MM.1S (cell line): ENCODE measurements at regions not wholly inside any gene's neighbourhood (a gene's known extent, or its start where the extent isn't known, plus 50 kb on each side); places are given as distances from the start of the nearest gene placed in this dataset.
"Not testable (repeated sequence)": the region's sequence is repeated elsewhere in the genome, so short reads cannot be mapped to it uniquely, and the experiment has no call there.

Experiments used
- DNase-seq: peaks from one replicate; pipeline ENCODE4 v3.0.0-alpha.2; 2015
- H2AFZ ChIP-seq: fragments of 300-600 bp; sonication (generic); 2 replicates; pipeline ENCODE4 v1.6.0; 2016; ENCODE audit warnings: antibody characterized with exemption, low read length
- H3F3A ChIP-seq: fragments of 300-600 bp; sonication (generic); 2 replicates; pipeline ENCODE4 v1.6.1; 2016; ENCODE audit warnings: mild to moderate bottlenecking, antibody characterized with exemption, low read length, moderate library complexity, mixed read lengths; ENCODE audit not compliant: insufficient read depth
- H3K27ac ChIP-seq: fragments of 300-600 bp; sonication (generic); 2 replicates; pipeline ENCODE4 v1.5.1; 2016; ENCODE audit warnings: mild to moderate bottlenecking, low read length
- H3K27me3 ChIP-seq: fragments of 300-600 bp; sonication (generic); replicated peaks from 2 replicates; pipeline ENCODE4 v1.6.0; 2016; ENCODE audit warnings: low read length; ENCODE audit not compliant: insufficient read depth
- H3K36me3 ChIP-seq: fragments of 300-600 bp; sonication (generic); replicated peaks from 2 replicates; pipeline ENCODE4 v1.6.1; 2016; ENCODE audit warnings: mild to moderate bottlenecking, low read length, mixed read lengths; ENCODE audit not compliant: insufficient read depth
- H3K4me1 ChIP-seq: fragments of 300-600 bp; sonication (generic); 2 replicates; pipeline ENCODE4 v1.6.1; 2016; ENCODE audit warnings: low read length, mixed read lengths
- H3K4me2 ChIP-seq: fragments of 300-600 bp; sonication (generic); 2 replicates; pipeline ENCODE4 v1.6.0; 2016; ENCODE audit warnings: low read depth, low read length
- H3K4me3 ChIP-seq: fragments of 300-600 bp; sonication (generic); 2 replicates; pipeline ENCODE4 v1.5.1; 2016; ENCODE audit warnings: low read length, mixed read lengths
- H3K79me2 ChIP-seq: fragments of 300-600 bp; sonication (generic); 2 replicates; pipeline ENCODE4 v1.6.1; 2016; ENCODE audit warnings: mixed run types, low read length, mixed read lengths
- H3K9ac ChIP-seq: fragments of 300-600 bp; sonication (generic); 2 replicates; pipeline ENCODE4 v1.6.1; 2016; ENCODE audit warnings: low read length, mixed read lengths
- H3K9me2 ChIP-seq: fragments of 300-600 bp; sonication (generic); replicated peaks from 2 replicates; pipeline ENCODE4 v1.6.1; 2016; ENCODE audit warnings: mild to moderate bottlenecking, low read length, mixed read lengths; ENCODE audit not compliant: insufficient read depth
- H3K9me3 ChIP-seq: fragments of 300-600 bp; sonication (generic); replicated peaks from 2 replicates; pipeline ENCODE4 v1.6.1; 2016; ENCODE audit warnings: mild to moderate bottlenecking, low read length, mixed read lengths; ENCODE audit not compliant: insufficient read depth
- H4K20me1 ChIP-seq: fragments of 300-600 bp; sonication (generic); 2 replicates; pipeline ENCODE4 v1.6.1; 2016; ENCODE audit warnings: mild to moderate bottlenecking, low read length, moderate library complexity, mixed read lengths; ENCODE audit not compliant: insufficient read depth
- EZH2 ChIP-seq: fragments of 300-600 bp; sonication (generic); optimal IDR thresholded peaks from 2 replicates; pipeline ENCODE3; 2017; ENCODE audit warnings: low read depth, mild to moderate bottlenecking, antibody characterized with exemption, low read length, mixed read lengths
- EZH2phosphoT487 ChIP-seq: fragments of 300-600 bp; sonication (generic); IDR thresholded peaks from 2 replicates; pipeline ENCODE4 v1.6.1; 2018; ENCODE audit warnings: antibody characterized with exemption, low read length
- TF ChIP-seq, protein P1 (sequence below): fragments of 300-600 bp; sonication (generic); IDR thresholded peaks from 2 replicates; pipeline ENCODE4 v1.5.1; 2016; ENCODE audit warnings: antibody characterized with exemption, low read length, mixed read lengths

DNA sequence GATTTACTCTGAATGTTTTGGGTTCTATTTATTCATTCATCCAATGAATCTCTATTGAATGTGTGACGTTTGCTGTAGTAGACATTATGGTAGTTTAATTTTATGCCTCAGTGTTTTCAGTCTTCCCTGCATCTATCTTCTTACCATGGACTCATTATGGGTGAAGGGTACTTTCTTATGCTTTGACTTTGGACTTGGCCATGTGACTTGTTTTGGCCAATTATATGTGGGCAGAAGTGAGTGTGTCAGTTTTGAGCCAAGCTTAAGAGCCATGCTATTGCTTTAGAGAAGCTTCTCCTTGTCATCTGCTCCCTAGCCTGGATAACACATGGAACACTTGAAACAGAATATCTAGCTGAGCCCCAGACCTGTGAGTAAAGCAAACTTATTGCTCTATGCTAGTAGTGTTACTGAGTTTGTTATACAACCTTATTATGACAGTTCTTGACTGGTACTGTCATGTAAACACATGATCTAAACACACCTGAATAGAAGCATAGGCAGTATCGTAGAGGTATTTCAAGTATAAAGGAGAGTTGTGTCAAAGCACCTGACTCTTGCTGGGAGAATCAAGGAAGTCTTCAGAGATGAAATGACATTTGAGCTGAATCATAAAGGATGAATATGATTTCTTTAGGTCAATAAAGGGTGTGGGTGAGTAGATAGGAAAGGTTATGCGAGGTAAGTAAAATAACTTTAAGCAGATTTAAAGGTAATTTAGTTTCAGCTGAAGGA, 128.4 kb downstream of the NAA11 start:
- DNase-seq, result no peak
- Histone ChIP-seq H3K79me2 (no peaks in the 10 kb centered on the region), H3K9me3 (no peaks in the 10 kb centered on the region), H3K27me3 (no peaks in the 10 kb centered on the region), H3K9me2 (no peaks in the 10 kb centered on the region), H3K27ac (no peak overlapping the region), H3K36me3 (no peaks in the 10 kb centered on the region), H3K9ac (no peak overlapping the region), H3K4me2 (no peak overlapping the region), H3K4me3 (no peak overlapping the region), H3K4me1 (no peaks in the 10 kb centered on the region), H3F3A (no peaks in the 10 kb centered on the region), H2AFZ (no peak overlapping the region), H4K20me1 (no peaks in the 10 kb centered on the region)
- TF ChIP-seq EZH2phosphoT487 (no peak), EZH2 (no peak)
- TF ChIP-seq, protein P1, sequence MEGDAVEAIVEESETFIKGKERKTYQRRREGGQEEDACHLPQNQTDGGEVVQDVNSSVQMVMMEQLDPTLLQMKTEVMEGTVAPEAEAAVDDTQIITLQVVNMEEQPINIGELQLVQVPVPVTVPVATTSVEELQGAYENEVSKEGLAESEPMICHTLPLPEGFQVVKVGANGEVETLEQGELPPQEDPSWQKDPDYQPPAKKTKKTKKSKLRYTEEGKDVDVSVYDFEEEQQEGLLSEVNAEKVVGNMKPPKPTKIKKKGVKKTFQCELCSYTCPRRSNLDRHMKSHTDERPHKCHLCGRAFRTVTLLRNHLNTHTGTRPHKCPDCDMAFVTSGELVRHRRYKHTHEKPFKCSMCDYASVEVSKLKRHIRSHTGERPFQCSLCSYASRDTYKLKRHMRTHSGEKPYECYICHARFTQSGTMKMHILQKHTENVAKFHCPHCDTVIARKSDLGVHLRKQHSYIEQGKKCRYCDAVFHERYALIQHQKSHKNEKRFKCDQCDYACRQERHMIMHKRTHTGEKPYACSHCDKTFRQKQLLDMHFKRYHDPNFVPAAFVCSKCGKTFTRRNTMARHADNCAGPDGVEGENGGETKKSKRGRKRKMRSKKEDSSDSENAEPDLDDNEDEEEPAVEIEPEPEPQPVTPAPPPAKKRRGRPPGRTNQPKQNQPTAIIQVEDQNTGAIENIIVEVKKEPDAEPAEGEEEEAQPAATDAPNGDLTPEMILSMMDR, result no peak

DNA sequence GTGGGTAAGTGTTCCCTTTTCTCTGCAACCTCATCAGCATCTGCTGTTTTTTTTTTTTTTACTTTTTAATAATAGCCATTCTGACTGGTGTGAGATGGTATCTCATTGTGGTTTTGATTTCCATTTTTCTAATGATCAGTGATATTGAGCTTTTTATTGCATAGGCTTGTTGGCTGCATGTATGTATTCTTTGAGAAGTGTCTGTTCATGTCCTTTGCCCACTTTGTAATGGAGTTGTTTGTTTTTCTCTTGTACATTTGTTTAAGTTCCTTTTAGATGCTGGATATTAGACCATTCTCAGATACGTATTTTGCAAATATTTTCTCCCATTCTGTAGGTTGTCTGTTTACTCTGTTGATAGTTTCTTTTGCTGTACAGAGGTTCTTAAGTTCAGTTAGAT, 134.6 kb downstream of the NAA11 start:
- H3K9me3 ChIP-seq, result not testable (repeated sequence)

DNA sequence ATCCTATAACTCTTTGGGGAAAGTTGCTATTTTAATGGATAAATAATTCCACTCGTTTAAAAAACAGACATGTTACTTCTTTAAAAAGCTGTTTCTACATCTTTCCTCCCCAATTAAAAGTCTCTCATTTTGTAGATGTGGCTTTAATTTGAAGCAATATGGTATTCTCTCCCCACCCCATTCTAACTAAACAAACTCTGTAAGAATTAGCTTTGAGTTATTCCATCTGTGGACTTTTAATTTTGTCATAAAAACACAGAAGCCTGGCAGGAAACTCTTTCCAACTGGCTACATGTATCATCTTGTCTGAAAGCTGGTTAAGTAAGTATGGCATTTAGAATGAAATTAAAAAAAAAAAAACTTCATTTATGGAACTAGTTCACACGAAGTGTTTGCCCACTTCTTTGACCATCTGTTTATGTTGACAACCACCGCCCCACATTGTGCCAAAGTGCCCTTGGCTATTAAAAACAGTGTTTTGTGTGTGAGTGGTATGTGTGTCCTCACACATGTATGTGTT, 140.3 kb downstream of the NAA11 start:
- no peaks in the 10 kb centered on the region for H3K9me3 ChIP-seq
- H3K27me3 ChIP-seq, result no peaks in the 10 kb centered on the region
- no peaks in the 10 kb centered on the region for H4K20me1 ChIP-seq
- H3K79me2 ChIP-seq, result no peaks in the 10 kb centered on the region
- no peak overlapping the region for H3K9ac ChIP-seq
- DNase-seq, result no peak
- H2AFZ ChIP-seq, result no peak overlapping the region
- no peaks in the 10 kb centered on the region for H3F3A ChIP-seq
- H3K4me1 ChIP-seq, result no peaks in the 10 kb centered on the region
- no peaks in the 10 kb centered on the region for H3K36me3 ChIP-seq
- H3K4me2 ChIP-seq, result no peak overlapping the region
- no peaks in the 10 kb centered on the region for H3K9me2 ChIP-seq
- TF ChIP-seq EZH2phosphoT487, result no peak
- H3K27ac ChIP-seq, result no peak overlapping the region
- H3K4me3 ChIP-seq, result no peak overlapping the region

More for the DNA sequence above, 134.6 kb downstream of the NAA11 start:
- H3K27me3 ChIP-seq, H3K36me3 ChIP-seq, H2AFZ ChIP-seq, H4K20me1 ChIP-seq, H3K27ac ChIP-seq, H3K79me2 ChIP-seq, H3K9me2 ChIP-seq, H3K4me3 ChIP-seq, H3K4me1 ChIP-seq, DNase-seq, H3K4me2 ChIP-seq, H3F3A ChIP-seq, H3K9ac ChIP-seq: not testable (repeated sequence)

DNA sequence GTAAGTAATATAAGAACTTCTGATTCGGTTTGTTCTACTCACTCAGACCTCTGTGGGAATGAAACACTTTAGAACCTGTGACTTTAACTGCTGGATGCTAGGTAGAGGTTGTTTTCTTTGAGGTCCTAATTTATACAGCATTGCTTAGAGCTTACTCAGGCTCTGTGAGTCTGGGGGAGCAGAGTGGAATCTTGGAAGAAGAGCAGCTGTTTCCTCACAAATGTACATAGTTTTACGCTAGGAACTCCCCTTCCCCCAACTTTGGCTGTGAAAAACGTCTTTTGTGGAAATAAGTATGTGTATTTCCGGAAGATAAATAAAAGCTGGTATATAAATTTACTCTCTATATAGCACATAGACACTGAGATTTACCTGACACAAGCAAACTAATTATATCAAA, 141.4 kb downstream of the NAA11 start:
- Histone ChIP-seq H3K4me2 (no peak overlapping the region), H3K9me2 (no peaks in the 10 kb centered on the region), H3K36me3 (no peaks in the 10 kb centered on the region), H3F3A (no peaks in the 10 kb centered on the region), H3K9me3 (no peaks in the 10 kb centered on the region), H3K4me1 (no peaks in the 10 kb centered on the region), H3K4me3 (no peak overlapping the region), H4K20me1 (no peaks in the 10 kb centered on the region), H2AFZ (no peak overlapping the region), H3K9ac (no peak overlapping the region), H3K27me3 (no peaks in the 10 kb centered on the region), H3K79me2 (no peaks in the 10 kb centered on the region), H3K27ac (no peak overlapping the region)
- no peak for DNase-seq
- no peak for TF ChIP-seq EZH2
- TF ChIP-seq EZH2phosphoT487, result no peak
- TF ChIP-seq, protein P1, result no peak
